GM20000 (cell line): ENCODE measurements at regions not wholly inside any gene's neighbourhood (a gene's known extent, or its start where the extent isn't known, plus 50 kb on each side); places are given as distances from the start of the nearest gene placed in this dataset.

Experiments used
- DNase-seq: peaks from one replicate; pipeline ENCODE4 v3.0.0; 2012; ENCODE audit warnings: low spot score
- CTCF ChIP-seq: IDR thresholded peaks from 2 replicates; pipeline ENCODE4 v1.5.1; 2012; ENCODE audit warnings: mild to moderate bottlenecking, control low read depth; ENCODE audit errors: extremely low read depth, missing control alignments

GRCh38 chr21:25391777-25392176 lies 215.5 kb downstream of the MRPL39 start:
- no peak for DNase-seq
- TF ChIP-seq CTCF: no peak

DNA sequence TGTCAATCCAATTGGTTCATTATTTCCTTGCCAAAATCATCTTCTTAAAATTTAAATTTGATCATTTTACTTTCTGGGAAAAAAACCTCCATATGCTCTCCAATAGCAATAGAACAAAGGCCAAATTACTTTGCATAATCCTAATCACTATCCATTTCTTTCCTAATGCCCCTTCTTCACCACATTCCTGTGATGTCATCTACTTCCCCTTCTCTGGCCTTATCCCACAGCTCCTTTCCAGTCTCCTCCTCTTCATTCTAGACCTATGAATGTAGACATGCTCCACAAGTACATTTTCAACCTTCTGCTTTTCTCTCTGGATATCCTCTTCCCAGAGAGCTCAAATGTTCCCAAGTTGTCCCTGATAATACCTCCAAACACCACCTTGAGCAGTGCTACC lies 216.6 kb downstream of the MRPL39 start:
- no peak for TF ChIP-seq CTCF
- DNase-seq: no peak

DNA sequence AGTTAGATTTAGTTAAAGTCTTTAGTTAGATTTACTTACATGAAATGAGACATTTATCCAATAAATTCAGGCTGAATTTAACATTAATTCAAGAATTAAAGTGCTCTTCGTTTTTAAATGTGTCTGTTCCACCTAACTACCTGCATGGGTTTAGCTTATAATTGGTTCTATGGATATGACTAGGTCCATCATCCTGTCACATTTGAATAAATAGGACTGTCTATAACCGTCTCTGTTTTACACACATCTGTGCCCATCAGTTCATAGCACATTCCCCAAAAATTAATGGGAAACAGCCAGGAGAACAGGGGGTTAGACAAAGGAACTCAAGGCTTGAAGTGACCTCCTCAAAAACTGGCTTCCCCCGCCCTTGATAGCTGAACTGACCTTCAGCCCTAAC lies 219.6 kb downstream of the MRPL39 start:
- TF ChIP-seq CTCF: no peak
- no peak for DNase-seq

DNA sequence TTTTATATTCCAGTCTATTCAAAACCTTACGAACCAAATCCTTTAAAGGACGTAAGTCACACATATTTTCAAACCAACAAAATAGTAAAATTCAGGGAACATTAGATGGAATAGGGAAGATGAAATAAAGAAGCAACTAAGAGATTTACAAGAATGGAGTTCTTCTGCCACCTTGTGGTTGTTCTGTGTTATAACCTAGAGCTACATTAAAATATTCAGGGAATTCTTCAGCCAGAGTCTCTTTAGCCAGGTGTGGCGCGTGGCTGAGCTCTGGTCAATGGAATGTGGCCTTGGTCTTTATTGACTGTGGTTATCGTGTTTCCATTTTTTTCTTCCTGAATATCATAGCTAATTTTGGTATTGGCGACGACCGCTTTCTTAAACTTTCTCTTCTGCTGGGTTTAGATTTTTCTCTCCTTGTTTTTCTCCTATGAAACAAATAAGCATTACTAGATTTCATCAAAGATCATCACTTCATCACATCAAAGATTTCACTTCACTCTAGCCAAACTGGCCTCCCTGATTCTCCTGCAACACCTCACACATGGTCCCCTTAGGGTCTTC lies 221.3 kb downstream of the MRPL39 start:
- peak; percentile 40 for DNase-seq

DNA sequence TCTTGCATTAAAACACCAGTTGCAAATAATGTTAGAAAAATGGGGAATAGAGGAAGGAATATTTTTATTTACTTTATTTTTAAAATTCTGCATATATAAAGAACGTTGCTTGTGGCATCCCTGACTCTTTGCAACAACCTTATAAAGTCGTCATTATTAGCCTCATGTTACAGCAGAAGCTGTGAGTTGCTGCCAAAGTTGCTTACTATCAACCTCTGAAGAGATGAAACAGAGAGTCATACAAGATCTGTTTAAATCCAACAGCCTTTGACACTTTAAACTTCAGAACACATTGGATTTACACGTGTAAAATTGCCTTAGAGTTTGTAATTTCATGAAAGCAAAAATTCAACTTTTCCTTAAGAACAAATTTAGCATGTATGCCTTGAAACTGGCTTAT lies 221.9 kb downstream of the MRPL39 start:
- TF ChIP-seq CTCF: no peak
- no peak for DNase-seq

More for the DNA sequence above, 221.3 kb downstream of the MRPL39 start:
- peak; percentile 34 for TF ChIP-seq CTCF

- TF ChIP-seq CTCF: no peak
- DNase-seq: no peak
Measured at GRCh38 chr21:25384782-25385181, 222.5 kb downstream of the MRPL39 start.

DNA sequence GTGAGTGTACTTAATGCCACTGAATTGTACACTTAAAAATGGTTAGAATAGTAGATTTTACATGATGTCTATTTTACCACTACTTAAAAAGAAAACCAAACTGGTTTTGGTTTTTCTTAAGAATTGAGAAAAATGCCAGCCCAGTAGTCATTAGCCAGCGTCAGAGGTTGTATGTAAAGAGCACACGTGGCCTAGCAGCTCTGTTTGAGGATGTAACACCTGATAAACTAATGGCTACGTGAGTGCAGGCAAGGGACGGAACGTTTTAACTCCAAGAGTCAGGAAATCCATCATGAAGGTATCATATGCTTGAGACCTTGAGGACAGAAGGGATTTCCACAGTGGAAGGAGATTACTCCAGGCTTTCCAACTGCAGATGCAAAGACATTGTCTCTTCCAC lies 223.7 kb downstream of the MRPL39 start:
- no peak for DNase-seq
- TF ChIP-seq CTCF: no peak
